ENCODE measurements at regions not wholly inside any gene's neighbourhood (a gene's known extent, or its start where the extent isn't known, plus 50 kb on each side); places are given as distances from the start of the nearest gene placed in this dataset.

DNA sequence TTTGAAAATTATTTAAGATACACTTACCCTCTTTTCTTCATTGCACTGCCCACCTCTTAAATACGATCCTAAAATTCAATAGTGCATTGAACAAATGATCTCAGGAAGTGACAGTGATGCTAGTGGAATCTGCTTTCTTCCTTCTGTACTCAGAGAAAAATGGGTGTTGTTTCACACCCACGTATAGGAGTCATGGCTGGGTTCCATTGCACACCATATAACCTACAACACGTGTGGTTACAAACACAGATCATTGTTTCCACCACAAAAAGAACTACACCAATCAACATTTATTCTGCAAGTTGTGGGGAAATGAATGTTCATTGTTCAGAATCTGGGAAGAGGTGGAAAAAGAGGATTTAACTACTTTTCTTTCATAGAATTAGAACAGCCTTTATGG, 275.9 kb downstream of the MAN2A1 start:
- Histone ChIP-seq H3K4me3 (replicated peaks in 1 of 2; ENCODE audit: low read depth in 1 of 2, low read length in 2 of 2) (no peak overlapping the region), H3K9me2 (ENCODE audit: insufficient read depth) (no peaks in the 10 kb centered on the region), H3K36me3 (ENCODE audit: control insufficient read depth in 1 of 2, insufficient read depth in 2 of 2, low read length in 2 of 2) (no peaks in the 10 kb centered on the region), H3K4me1 (ENCODE audit: control insufficient read depth in 1 of 2, insufficient read depth in 2 of 2, low read length in 2 of 2) (no peaks in the 10 kb centered on the region), H3K27me3 (ENCODE audit: insufficient read depth, low read length) (no peaks in the 10 kb centered on the region), H3K27ac (ENCODE audit: low read depth, low read length) (no peak overlapping the region), H3K79me2 (ENCODE audit: insufficient read depth, low read length) (no peaks in the 10 kb centered on the region), H3K4me2 (ENCODE audit: low read length) (no peak overlapping the region), H4K20me1 (ENCODE audit: insufficient read depth) (no peaks in the 10 kb centered on the region), H3K9me3 (ENCODE audit: control insufficient read depth in 1 of 2, insufficient read depth in 1 of 2, low read depth in 1 of 2, low read length in 2 of 2) (no peaks in the 10 kb centered on the region), H3K9ac (ENCODE audit: low read length) (no peak overlapping the region), H2AFZ (ENCODE audit: low read depth, low read length, poor library complexity, severe bottlenecking) (no peak overlapping the region)
- ATAC-seq, result no peak
- intact Hi-C loops (cut with micrococcal nuclease), result no loop called here
- ChIA-PET POLR2A (no interaction called here), CTCF (no interaction called here), RAD21 (ENCODE audit: low non-redundant PET in 1 of 2, low total read pairs in 2 of 2, uncharacterized antibody in 2 of 2, unreplicated experiment in 2 of 2) (no interaction called here)
- no peak for TF ChIP-seq MAX (IDR thresholded peaks at IDR 0.05)
- TF ChIP-seq FOSL1 (IDR thresholded peaks at IDR 0.05; ENCODE audit: low read depth), result no peak
- no peak for TF ChIP-seq EZH2 (IDR thresholded peaks at IDR 0.05)
- no peak for TF ChIP-seq SRF (IDR thresholded peaks at IDR 0.05; ENCODE audit: low read depth)
- no peak for TF ChIP-seq POLR2A (IDR thresholded peaks at IDR 0.05; ENCODE audit: borderline replicate concordance, extremely low read depth, insufficient read depth, insufficient read length)
- no peak for TF ChIP-seq RAD21 (IDR thresholded peaks at IDR 0.05; ENCODE audit: low read depth)
- TF ChIP-seq EGR1 (IDR thresholded peaks at IDR 0.05; ENCODE audit: low read depth), result no peak
- no peak for TF ChIP-seq ZFX (IDR thresholded peaks at IDR 0.05)
- no peak for TF ChIP-seq EZH2phosphoT487 (IDR thresholded peaks at IDR 0.05; ENCODE audit: borderline replicate concordance)
- TF ChIP-seq JUND (IDR thresholded peaks at IDR 0.05), result no peak
- no peak for TF ChIP-seq SP1 (IDR thresholded peaks at IDR 0.05; ENCODE audit: low read depth)
- TF ChIP-seq SIN3A (IDR thresholded peaks at IDR 0.05; ENCODE audit: low read depth), result no peak
- TF ChIP-seq CEBPB (IDR thresholded peaks at IDR 0.05; ENCODE audit: low read depth), result no peak
- TF ChIP-seq CBX3 (IDR thresholded peaks at IDR 0.05; ENCODE audit: low read depth), result no peak
- no peak for DNase-seq (ENCODE audit: low read depth, low spot score)
- BruUV-seq (replicated peaks), result no TSS peak

DNA sequence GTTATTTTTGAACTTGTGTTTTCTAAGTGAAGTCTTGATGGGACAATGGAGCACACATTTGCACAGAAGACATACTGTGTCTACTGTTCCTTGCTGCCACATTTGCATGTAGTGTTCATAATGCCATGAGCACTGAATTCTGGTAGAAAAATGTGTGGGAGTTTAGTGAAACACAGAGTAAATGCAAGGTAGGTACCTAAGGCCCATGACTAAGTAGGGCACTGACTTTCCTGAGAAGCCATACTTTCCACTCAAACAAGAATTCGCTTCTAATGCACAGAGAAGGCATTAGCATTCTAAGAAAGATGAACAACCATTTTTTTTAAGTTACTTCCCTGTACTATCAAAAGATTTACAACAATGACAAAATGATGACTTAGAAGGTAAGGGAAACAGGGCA, 282.2 kb downstream of the MAN2A1 start:
- H3K27me3 ChIP-seq (ENCODE audit: insufficient read depth, low read length), result no peaks in the 10 kb centered on the region
- H3K36me3 ChIP-seq (ENCODE audit: control insufficient read depth in 1 of 2, insufficient read depth in 2 of 2, low read length in 2 of 2), result no peaks in the 10 kb centered on the region
- no peak overlapping the region for H2AFZ ChIP-seq (ENCODE audit: low read depth, low read length, poor library complexity, severe bottlenecking)
- no peak overlapping the region for H3K4me2 ChIP-seq (ENCODE audit: low read length)
- TF ChIP-seq ELF1 (IDR thresholded peaks at IDR 0.05; ENCODE audit: borderline replicate concordance, low read depth) (no peak), YY1 (IDR thresholded peaks at IDR 0.05; ENCODE audit: extremely low read depth, insufficient replicate concordance, low read depth, low read length) (no peak), TCF7L2 (IDR thresholded peaks at IDR 0.05; ENCODE audit: borderline replicate concordance, extremely low read depth, insufficient read depth, insufficient read length) (no peak), EZH2phosphoT487 (IDR thresholded peaks at IDR 0.05; ENCODE audit: borderline replicate concordance) (no peak), SRF (IDR thresholded peaks at IDR 0.05; ENCODE audit: low read depth) (no peak), MAX (IDR thresholded peaks at IDR 0.05) (no peak), RAD21 (IDR thresholded peaks at IDR 0.05; ENCODE audit: low read depth) (no peak), CTCF (IDR thresholded peaks at IDR 0.05 in 2 of 3, conservative IDR thresholded peaks at IDR 0.05 in 1 of 3; ENCODE audit: borderline replicate concordance in 1 of 3, insufficient read depth in 1 of 3, low read depth in 2 of 3, low read length in 2 of 3) (no peak), CEBPB (IDR thresholded peaks at IDR 0.05; ENCODE audit: low read depth) (no peak), SIN3A (IDR thresholded peaks at IDR 0.05; ENCODE audit: low read depth) (no peak), FOSL1 (IDR thresholded peaks at IDR 0.05; ENCODE audit: low read depth) (no peak)
- no peak overlapping the region for H3K4me3 ChIP-seq (replicated peaks in 1 of 2; ENCODE audit: low read depth in 1 of 2, low read length in 2 of 2)
- ChIA-PET POLR2A (no interaction called here), CTCF (no interaction called here), RAD21 (ENCODE audit: low non-redundant PET in 1 of 2, low total read pairs in 2 of 2, uncharacterized antibody in 2 of 2, unreplicated experiment in 2 of 2) (no interaction called here)
- no peak for ATAC-seq
- H3K4me1 ChIP-seq (ENCODE audit: control insufficient read depth in 1 of 2, insufficient read depth in 2 of 2, low read length in 2 of 2), result no peaks in the 10 kb centered on the region
- intact Hi-C loops (cut with micrococcal nuclease), result no loop called here
- H3K27ac ChIP-seq (ENCODE audit: low read depth, low read length), result no peak overlapping the region
- no peaks in the 10 kb centered on the region for H4K20me1 ChIP-seq (ENCODE audit: insufficient read depth)
- no TSS peak for BruUV-seq (replicated peaks)
- no peaks in the 10 kb centered on the region for H3K9me3 ChIP-seq (ENCODE audit: control insufficient read depth in 1 of 2, insufficient read depth in 1 of 2, low read depth in 1 of 2, low read length in 2 of 2)
- H3K79me2 ChIP-seq (ENCODE audit: insufficient read depth, low read length), result no peaks in the 10 kb centered on the region
- no peak for DNase-seq (ENCODE audit: low read depth, low spot score)
- no peaks in the 10 kb centered on the region for H3K9me2 ChIP-seq (ENCODE audit: insufficient read depth)
- no peak overlapping the region for H3K9ac ChIP-seq (ENCODE audit: low read length)
